Astrocyte (in vitro differentiated cells and primary cell): ENCODE measurements at regions not wholly inside any gene's neighbourhood (a gene's known extent, or its start where the extent isn't known, plus 50 kb on each side); places are given as distances from the start of the nearest gene placed in this dataset.

Experiments used
- EZH2 ChIP-seq: IDR thresholded peaks from 2 replicates; pipeline ENCODE4 v1.6.1; 2012; ENCODE audit warnings: mild to moderate bottlenecking, low read length, inconsistent platforms; ENCODE audit not compliant: insufficient read depth
- TF ChIP-seq, protein P1 (sequence below): IDR thresholded peaks from 2 replicates; pipeline ENCODE4 v1.5.1; 2011; ENCODE audit warnings: low read depth, mild to moderate bottlenecking, inconsistent platforms, low read length, moderate library complexity; ENCODE audit not compliant: insufficient read depth

DNA sequence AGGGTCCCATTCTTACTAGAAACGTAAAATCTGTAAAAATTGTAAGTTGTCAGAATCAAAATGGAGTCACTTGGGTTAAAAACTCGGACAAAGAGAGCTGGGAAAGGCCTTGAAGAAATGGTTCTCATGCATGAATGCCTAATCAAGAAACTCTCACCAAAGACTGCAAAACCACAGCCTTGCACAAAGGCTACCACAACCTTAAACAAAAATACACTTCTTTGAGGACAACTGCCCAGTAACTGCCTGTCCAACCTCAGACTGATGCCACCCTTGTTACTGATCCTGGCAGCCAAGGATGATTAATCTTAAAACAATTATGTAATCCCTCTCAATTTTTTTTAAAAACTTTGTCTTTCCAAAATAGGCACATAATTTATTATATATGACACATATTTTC, 299.3 kb downstream of the CCDC85A start:
- TF ChIP-seq, protein P1, sequence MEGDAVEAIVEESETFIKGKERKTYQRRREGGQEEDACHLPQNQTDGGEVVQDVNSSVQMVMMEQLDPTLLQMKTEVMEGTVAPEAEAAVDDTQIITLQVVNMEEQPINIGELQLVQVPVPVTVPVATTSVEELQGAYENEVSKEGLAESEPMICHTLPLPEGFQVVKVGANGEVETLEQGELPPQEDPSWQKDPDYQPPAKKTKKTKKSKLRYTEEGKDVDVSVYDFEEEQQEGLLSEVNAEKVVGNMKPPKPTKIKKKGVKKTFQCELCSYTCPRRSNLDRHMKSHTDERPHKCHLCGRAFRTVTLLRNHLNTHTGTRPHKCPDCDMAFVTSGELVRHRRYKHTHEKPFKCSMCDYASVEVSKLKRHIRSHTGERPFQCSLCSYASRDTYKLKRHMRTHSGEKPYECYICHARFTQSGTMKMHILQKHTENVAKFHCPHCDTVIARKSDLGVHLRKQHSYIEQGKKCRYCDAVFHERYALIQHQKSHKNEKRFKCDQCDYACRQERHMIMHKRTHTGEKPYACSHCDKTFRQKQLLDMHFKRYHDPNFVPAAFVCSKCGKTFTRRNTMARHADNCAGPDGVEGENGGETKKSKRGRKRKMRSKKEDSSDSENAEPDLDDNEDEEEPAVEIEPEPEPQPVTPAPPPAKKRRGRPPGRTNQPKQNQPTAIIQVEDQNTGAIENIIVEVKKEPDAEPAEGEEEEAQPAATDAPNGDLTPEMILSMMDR, result no peak
- no peak for TF ChIP-seq EZH2
